Stimulated activated naive CD8-positive, alpha-beta T cell treated with anti-CD3 and anti-CD28 coated beads, Interleukin-15, Interleukin-2, amounts not matched to agents 100 ng/mL and 50 ng/mL, for 24 hours (primary cell): ENCODE measurements at regions not wholly inside any gene's neighbourhood (a gene's known extent, or its start where the extent isn't known, plus 50 kb on each side); places are given as distances from the start of the nearest gene placed in this dataset.

Source experiments
- H3K27ac Mint-ChIP-seq: one replicate; pipeline ENCODE4 v1.8.0; 2021; ENCODE audit warnings: mild to moderate bottlenecking, mixed read lengths
- H3K27me3 Mint-ChIP-seq: one replicate; pipeline ENCODE4 v1.8.0; 2021; ENCODE audit warnings: mixed read lengths
- H3K36me3 Mint-ChIP-seq: one replicate; pipeline ENCODE4 v1.8.0; 2021; ENCODE audit warnings: low read depth, mixed read lengths
- H3K4me1 Mint-ChIP-seq: one replicate; pipeline ENCODE4 v1.8.0; 2021; ENCODE audit warnings: low read depth, mixed read lengths
- H3K4me3 Mint-ChIP-seq: one replicate; pipeline ENCODE4 v1.8.0; 2021; ENCODE audit warnings: mild to moderate bottlenecking, mixed read lengths
- H3K9me3 Mint-ChIP-seq: one replicate; pipeline ENCODE4 v1.8.0; 2021; ENCODE audit warnings: mixed read lengths

- Mint-ChIP-seq H3K36me3 (no peaks in the 10 kb centered on the region), H3K9me3 (peaks cover 4% of the 10 kb centered on the region), H3K27me3 (no peaks in the 10 kb centered on the region), H3K27ac (no peak overlapping the region), H3K4me1 (no peaks in the 10 kb centered on the region), H3K4me3 (no peak overlapping the region)
Measured at GRCh38 chr7:10075866-10076265, 897.8 kb upstream of the PHF14 start.

DNA sequence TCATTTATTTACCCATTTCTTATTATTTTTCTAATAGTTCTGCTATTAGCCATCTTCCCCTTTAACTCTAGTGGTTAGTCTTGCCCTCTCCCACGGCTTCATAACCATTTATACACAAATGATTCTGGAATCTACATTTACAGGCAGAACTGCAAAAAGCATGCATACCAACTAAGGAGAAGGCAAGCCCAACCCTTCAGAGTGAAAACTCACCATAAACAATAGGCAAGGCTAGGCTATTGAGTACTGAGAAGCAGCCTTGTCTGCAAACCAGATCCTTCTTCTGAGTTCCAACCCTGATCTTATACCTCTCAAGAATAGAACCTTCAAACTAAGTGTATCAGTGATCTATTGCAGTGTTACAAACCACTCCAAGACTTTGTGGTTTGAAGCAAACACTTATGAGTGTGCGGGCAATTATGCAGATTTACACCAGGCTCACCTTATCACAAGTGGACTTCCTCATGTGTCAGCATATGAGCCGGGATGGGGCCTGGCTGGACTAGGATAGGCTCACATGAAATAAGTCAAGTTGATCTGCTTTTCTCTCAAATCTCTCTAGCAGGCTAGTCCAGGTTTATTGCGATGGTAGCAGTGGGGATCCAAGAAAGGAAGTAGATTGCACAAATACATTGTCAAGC is 896.9 kb upstream of the PHF14 start:
- Mint-ChIP-seq H3K36me3 (no peaks in the 10 kb centered on the region), H3K4me1 (no peaks in the 10 kb centered on the region), H3K27ac (no peak overlapping the region), H3K9me3 (peaks cover 4% of the 10 kb centered on the region), H3K27me3 (no peaks in the 10 kb centered on the region), H3K4me3 (no peak overlapping the region)

GRCh38 chr7:10079572-10079971 is 894.1 kb upstream of the PHF14 start:
- H3K36me3 Mint-ChIP-seq = no peaks in the 10 kb centered on the region
- H3K27ac Mint-ChIP-seq = no peak overlapping the region
- H3K4me1 Mint-ChIP-seq = no peaks in the 10 kb centered on the region
- H3K4me3 Mint-ChIP-seq = no peak overlapping the region
- H3K9me3 Mint-ChIP-seq = peaks cover 4% of the 10 kb centered on the region
- no peaks in the 10 kb centered on the region for H3K27me3 Mint-ChIP-seq

DNA sequence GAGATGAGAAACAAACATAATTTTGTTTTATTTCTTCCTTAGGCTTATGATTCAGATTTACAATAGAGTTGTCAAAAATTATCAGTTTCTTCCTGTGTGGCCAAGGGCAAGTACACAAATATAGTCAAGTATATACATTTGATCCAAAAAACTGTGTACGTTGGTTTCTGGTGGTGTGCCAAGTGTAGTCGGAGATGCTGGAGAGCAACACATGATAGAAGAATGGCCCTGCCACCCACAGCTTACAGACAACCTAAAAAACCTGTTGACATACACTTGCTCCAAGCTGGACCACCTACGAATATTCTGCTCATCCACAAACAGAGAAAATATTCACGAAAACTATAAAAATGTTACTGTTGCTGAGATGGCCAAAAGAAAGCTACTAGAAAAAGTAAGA is 890.8 kb upstream of the PHF14 start:
- no peak overlapping the region for H3K27ac Mint-ChIP-seq
- no peaks in the 10 kb centered on the region for H3K36me3 Mint-ChIP-seq
- H3K4me1 Mint-ChIP-seq = no peaks in the 10 kb centered on the region

DNA sequence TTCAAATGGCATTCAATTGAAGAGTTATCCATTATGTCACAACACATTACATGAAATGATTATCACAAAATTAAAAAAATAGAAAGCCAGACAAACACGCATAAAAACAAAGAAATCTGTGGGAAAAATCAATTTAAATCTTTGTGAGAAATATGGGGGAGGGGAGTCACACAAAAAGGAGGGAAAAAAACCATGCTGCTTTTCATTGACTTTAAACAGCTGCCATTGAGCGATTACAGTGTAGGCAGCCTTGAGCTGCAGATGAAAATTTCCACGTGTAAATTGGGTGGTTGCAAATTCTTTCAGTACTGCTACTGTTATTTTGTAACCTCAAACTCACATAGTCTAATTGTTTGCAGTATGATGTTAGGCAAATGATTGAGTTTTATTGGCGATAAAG is 889.9 kb upstream of the PHF14 start:
- Mint-ChIP-seq H3K9me3 (peaks cover 4% of the 10 kb centered on the region), H3K36me3 (no peaks in the 10 kb centered on the region), H3K27me3 (no peaks in the 10 kb centered on the region), H3K4me3 (no peak overlapping the region), H3K4me1 (no peaks in the 10 kb centered on the region), H3K27ac (no peak overlapping the region)

More for the DNA sequence above, 890.8 kb upstream of the PHF14 start:
- Mint-ChIP-seq H3K9me3 (peaks cover 2% of the 10 kb centered on the region), H3K4me3 (no peak overlapping the region), H3K27me3 (no peaks in the 10 kb centered on the region)

GRCh38 chr7:10085231-10085630 is 888.4 kb upstream of the PHF14 start:
- Mint-ChIP-seq H3K9me3 (peaks cover 4% of the 10 kb centered on the region), H3K27ac (no peak overlapping the region), H3K4me1 (no peaks in the 10 kb centered on the region), H3K36me3 (no peaks in the 10 kb centered on the region), H3K27me3 (no peaks in the 10 kb centered on the region), H3K4me3 (no peak overlapping the region)

DNA sequence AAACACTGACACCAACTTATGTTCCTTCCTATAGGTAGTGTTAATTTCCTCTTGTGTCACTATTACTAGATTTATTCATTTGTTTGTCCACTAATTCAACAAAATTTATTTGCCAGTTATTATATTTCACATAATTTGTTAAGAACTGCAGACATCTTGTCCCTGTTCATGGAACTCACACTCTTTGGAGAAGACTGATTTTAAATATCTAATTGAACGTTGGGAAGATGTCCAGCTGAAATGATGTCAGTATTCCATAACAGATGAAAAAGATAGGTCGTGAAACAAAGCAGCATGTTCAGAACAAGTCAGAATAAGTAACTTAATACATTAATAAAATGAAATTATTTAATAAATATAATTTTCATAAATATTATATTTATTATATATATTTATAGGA is 873.1 kb upstream of the PHF14 start:
- Mint-ChIP-seq H3K27ac (no peak overlapping the region), H3K27me3 (no peaks in the 10 kb centered on the region), H3K9me3 (no peaks in the 10 kb centered on the region), H3K4me3 (no peak overlapping the region), H3K4me1 (no peaks in the 10 kb centered on the region), H3K36me3 (no peaks in the 10 kb centered on the region)

GRCh38 chr7:10101351-10101750 is 872.3 kb upstream of the PHF14 start:
- no peak overlapping the region for H3K27ac Mint-ChIP-seq

DNA sequence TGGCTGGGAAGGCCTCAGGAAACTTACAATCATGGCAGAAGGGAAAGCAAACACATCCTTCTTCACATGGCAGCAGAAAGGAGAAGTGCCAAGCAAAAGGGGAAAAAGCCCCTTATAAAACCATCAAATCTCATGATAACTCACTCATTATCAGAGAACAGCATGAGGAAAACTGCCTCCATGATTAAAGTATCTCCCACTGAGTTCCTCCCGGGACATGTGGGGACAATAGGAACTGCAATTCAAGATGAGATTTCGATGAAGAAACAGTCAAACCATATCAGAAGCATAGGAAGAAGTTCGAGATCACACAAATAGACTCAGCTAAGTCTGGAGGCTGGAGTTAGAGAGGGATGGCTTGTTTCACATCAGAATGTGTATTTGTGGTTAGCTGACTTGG is 869.4 kb upstream of the PHF14 start:
- Mint-ChIP-seq H3K4me1 (no peaks in the 10 kb centered on the region), H3K9me3 (peaks cover 6% of the 10 kb centered on the region), H3K36me3 (no peaks in the 10 kb centered on the region), H3K4me3 (no peak overlapping the region), H3K27me3 (no peaks in the 10 kb centered on the region), H3K27ac (no peak overlapping the region)

More at GRCh38 chr7:10101351-10101750, 872.3 kb upstream of the PHF14 start:
- no peaks in the 10 kb centered on the region for H3K9me3 Mint-ChIP-seq
- H3K27me3 Mint-ChIP-seq = no peaks in the 10 kb centered on the region
- no peaks in the 10 kb centered on the region for H3K36me3 Mint-ChIP-seq
- H3K4me3 Mint-ChIP-seq = no peak overlapping the region
- H3K4me1 Mint-ChIP-seq = no peaks in the 10 kb centered on the region

- H3K4me1 Mint-ChIP-seq = no peaks in the 10 kb centered on the region
- H3K27me3 Mint-ChIP-seq = no peaks in the 10 kb centered on the region
- H3K27ac Mint-ChIP-seq = no peak overlapping the region
- H3K4me3 Mint-ChIP-seq = no peak overlapping the region
- H3K9me3 Mint-ChIP-seq = peaks cover 7% of the 10 kb centered on the region
- H3K36me3 Mint-ChIP-seq = no peaks in the 10 kb centered on the region
Measured at GRCh38 chr7:10106609-10107008, 867.1 kb upstream of the PHF14 start.

DNA sequence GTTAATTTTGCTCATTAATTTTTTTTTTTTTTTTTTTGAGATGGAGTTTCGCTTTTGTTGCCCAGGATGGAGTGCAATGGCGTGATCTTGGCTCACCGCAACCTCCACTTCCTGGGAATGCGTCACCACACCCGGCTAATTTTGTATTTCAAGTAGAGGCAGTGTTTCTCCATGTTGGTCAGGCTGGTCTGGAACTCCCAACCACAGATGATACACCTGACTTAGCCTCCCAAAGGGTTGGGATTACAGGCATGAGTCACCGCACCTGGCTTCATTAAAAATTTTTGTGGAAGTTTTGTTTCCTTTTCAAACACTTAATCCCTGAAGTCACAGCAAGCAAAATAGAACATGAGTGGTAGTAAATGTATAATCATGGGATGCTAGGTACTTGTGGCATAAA is 857.2 kb upstream of the PHF14 start:
- H3K9me3 Mint-ChIP-seq = peaks cover 11% of the 10 kb centered on the region
- H3K36me3 Mint-ChIP-seq = no peaks in the 10 kb centered on the region
- H3K4me3 Mint-ChIP-seq = no peak overlapping the region
- no peak overlapping the region for H3K27ac Mint-ChIP-seq
- no peaks in the 10 kb centered on the region for H3K27me3 Mint-ChIP-seq
- no peaks in the 10 kb centered on the region for H3K4me1 Mint-ChIP-seq

- Mint-ChIP-seq H3K4me3 (no peak overlapping the region), H3K27ac (no peak overlapping the region), H3K36me3 (no peaks in the 10 kb centered on the region), H3K27me3 (no peaks in the 10 kb centered on the region), H3K4me1 (no peaks in the 10 kb centered on the region), H3K9me3 (peaks cover 9% of the 10 kb centered on the region)
Measured at GRCh38 chr7:10117815-10118214, 855.9 kb upstream of the PHF14 start.

DNA sequence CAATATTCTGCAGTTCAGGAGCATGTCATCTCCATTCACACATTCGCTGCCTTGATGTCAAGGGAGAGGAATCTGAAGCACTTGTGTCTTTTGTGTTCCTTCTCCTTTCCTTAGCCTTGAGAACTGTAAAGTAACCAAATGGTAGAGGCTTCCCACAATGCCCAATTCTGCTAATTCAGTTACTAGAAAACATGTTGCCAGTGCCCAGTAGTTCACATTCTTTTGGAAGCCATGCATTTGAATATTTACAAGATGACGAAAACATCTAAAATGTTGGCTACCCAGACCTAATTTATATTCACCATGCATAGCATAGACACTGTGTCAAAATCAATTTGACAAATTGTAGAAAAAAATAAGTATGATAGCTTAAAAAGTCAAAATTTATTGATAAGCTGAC is 852.7 kb upstream of the PHF14 start:
- Mint-ChIP-seq H3K36me3 (no peaks in the 10 kb centered on the region), H3K9me3 (no peaks in the 10 kb centered on the region), H3K27me3 (no peaks in the 10 kb centered on the region), H3K4me1 (no peaks in the 10 kb centered on the region), H3K4me3 (no peak overlapping the region), H3K27ac (no peak overlapping the region)

DNA sequence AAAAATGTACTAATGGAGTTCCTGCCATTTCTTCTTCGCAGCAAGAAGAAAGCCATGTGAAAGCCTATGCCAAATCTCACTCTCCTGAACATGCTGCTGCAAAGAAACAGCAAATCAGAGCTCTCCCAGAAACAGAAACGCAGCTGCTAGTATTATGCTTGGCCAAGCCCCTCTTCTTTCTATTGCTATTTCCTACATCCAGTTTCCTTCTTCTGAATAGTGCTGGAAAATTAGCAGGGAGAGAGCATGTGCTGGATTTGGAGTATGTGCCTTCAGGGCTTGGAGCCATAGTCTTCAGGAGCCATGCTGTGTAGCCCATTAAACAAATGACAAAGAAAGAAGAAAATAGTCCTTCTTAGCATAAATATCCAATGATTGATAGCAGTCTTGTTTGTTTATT is 852.0 kb upstream of the PHF14 start:
- Mint-ChIP-seq H3K4me3 (no peak overlapping the region), H3K4me1 (no peaks in the 10 kb centered on the region), H3K9me3 (no peaks in the 10 kb centered on the region), H3K27me3 (no peaks in the 10 kb centered on the region), H3K36me3 (no peaks in the 10 kb centered on the region), H3K27ac (no peak overlapping the region)

GRCh38 chr7:10122551-10123100 is 851.0 kb upstream of the PHF14 start:
- Mint-ChIP-seq H3K4me1 (no peaks in the 10 kb centered on the region), H3K27me3 (no peaks in the 10 kb centered on the region), H3K4me3 (no peak overlapping the region), H3K9me3 (no peaks in the 10 kb centered on the region), H3K27ac (no peak overlapping the region), H3K36me3 (no peaks in the 10 kb centered on the region)

- Mint-ChIP-seq H3K27ac (no peak overlapping the region), H3K4me3 (no peak overlapping the region), H3K4me1 (no peaks in the 10 kb centered on the region), H3K9me3 (no peaks in the 10 kb centered on the region), H3K36me3 (no peaks in the 10 kb centered on the region), H3K27me3 (no peaks in the 10 kb centered on the region)
Measured at GRCh38 chr7:10128748-10129147, 844.9 kb upstream of the PHF14 start.
